GM18502 (cell line): ENCODE measurements at regions not wholly inside any gene's neighbourhood (a gene's known extent, or its start where the extent isn't known, plus 50 kb on each side); places are given as distances from the start of the nearest gene placed in this dataset.
"Not testable (repeated sequence)": the region's sequence is repeated elsewhere in the genome, so short reads cannot be mapped to it uniquely, and the experiment has no call there.

Source experiments
- ATAC-seq: cut with Tn5 transposase; IDR thresholded peaks from one replicate; pipeline ENCODE4 v1.9.1; 2021; ENCODE audit warnings: mild to moderate bottlenecking; ENCODE audit not compliant: unreplicated experiment, poor library complexity

GRCh38 chr10:118960157-118961090, 69.1 kb upstream of the NANOS1 start:
- no peak for ATAC-seq

GRCh38 chr10:118961436-118961835, 68.1 kb upstream of the NANOS1 start:
- no peak for ATAC-seq

GRCh38 chr10:118962331-118962868, 67.1 kb upstream of the NANOS1 start:
- ATAC-seq, result not testable (repeated sequence)

- no peak for ATAC-seq
Observed at GRCh38 chr10:118963341-118963740, 66.2 kb upstream of the NANOS1 start.

GRCh38 chr10:118963933-118964332, 65.6 kb upstream of the NANOS1 start:
- ATAC-seq, result no peak

GRCh38 chr10:118964476-118964875, 65.0 kb upstream of the NANOS1 start:
- ATAC-seq, result not testable (repeated sequence)

- ATAC-seq, result no peak
Observed at GRCh38 chr10:118965096-118965495, 64.4 kb upstream of the NANOS1 start.

- no peak for ATAC-seq
Observed at GRCh38 chr10:118965645-118966044, 63.9 kb upstream of the NANOS1 start.

- ATAC-seq, result no peak
Observed at GRCh38 chr10:118966076-118966849, 63.3 kb upstream of the NANOS1 start.

- ATAC-seq, result no peak
Observed at GRCh38 chr10:118966850-118967125, 62.7 kb upstream of the NANOS1 start.

GRCh38 chr10:118967160-118967559, 62.4 kb upstream of the NANOS1 start:
- no peak for ATAC-seq

GRCh38 chr10:118968060-118968459, 61.5 kb upstream of the NANOS1 start:
- no peak for ATAC-seq

- ATAC-seq, result no peak
Observed at GRCh38 chr10:118968482-118968881, 61.0 kb upstream of the NANOS1 start.

- no peak for ATAC-seq
Observed at GRCh38 chr10:118969014-118969413, 60.5 kb upstream of the NANOS1 start.

GRCh38 chr10:118970770-118971169, 58.7 kb upstream of the NANOS1 start:
- no peak for ATAC-seq

- ATAC-seq, result no peak
Observed at GRCh38 chr10:118971187-118971586, 58.3 kb upstream of the NANOS1 start.

GRCh38 chr10:118971876-118972275, 57.6 kb upstream of the NANOS1 start:
- ATAC-seq, result no peak

- no peak for ATAC-seq
Observed at GRCh38 chr10:118973744-118974143, 55.8 kb upstream of the NANOS1 start.

- ATAC-seq, result no peak
Observed at GRCh38 chr10:118974951-118975350, 54.6 kb upstream of the NANOS1 start.

GRCh38 chr10:118976219-118976618, 53.3 kb upstream of the NANOS1 start:
- not testable (repeated sequence) for ATAC-seq

GRCh38 chr10:118977022-118977599, 52.4 kb upstream of the NANOS1 start:
- no peak for ATAC-seq
